ENCODE measurements at regions not wholly inside any gene's neighbourhood (a gene's known extent, or its start where the extent isn't known, plus 50 kb on each side); places are given as distances from the start of the nearest gene placed in this dataset.

DNA sequence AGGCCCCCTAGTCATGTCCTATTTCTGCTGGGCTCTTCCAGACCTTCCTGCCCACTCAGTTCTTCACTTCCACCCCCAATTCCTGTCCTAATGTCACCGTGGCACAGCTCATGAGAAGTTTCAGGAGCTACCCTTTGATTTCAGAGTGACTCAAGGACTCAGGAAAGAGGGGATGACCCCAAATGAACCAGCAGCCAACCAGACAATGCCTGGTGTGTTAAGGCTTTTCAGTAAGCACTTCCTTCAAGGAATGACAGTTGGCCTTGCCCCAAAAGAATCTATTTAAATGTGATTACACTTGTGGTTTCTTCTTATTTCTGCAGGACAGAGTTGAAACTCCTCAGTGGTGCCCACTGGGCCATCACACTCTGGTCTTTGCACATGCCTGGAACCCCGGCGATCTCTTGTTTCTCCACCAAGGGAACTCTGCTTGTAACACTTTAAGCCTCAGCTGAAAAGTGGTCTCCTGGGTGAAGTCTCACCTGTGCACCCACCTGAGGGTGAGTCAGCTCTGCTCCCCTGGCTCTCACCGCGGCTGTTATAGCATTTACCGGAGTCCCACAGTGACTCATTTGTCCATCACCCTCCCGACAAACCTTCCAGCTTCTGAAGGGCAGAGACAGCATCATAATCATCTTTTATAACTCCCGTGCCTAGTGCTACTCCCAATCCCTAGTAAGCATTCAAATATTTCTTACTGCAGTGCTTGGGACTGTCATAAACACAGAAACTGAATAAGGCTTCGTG, 123.0 kb upstream of the SVIL start:
- TF ChIP-seq, protein P1, sequence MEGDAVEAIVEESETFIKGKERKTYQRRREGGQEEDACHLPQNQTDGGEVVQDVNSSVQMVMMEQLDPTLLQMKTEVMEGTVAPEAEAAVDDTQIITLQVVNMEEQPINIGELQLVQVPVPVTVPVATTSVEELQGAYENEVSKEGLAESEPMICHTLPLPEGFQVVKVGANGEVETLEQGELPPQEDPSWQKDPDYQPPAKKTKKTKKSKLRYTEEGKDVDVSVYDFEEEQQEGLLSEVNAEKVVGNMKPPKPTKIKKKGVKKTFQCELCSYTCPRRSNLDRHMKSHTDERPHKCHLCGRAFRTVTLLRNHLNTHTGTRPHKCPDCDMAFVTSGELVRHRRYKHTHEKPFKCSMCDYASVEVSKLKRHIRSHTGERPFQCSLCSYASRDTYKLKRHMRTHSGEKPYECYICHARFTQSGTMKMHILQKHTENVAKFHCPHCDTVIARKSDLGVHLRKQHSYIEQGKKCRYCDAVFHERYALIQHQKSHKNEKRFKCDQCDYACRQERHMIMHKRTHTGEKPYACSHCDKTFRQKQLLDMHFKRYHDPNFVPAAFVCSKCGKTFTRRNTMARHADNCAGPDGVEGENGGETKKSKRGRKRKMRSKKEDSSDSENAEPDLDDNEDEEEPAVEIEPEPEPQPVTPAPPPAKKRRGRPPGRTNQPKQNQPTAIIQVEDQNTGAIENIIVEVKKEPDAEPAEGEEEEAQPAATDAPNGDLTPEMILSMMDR (IDR thresholded peaks at IDR 0.05; ENCODE audit: insufficient read depth, low read length) = no peak
- no peak overlapping the region for H3K4me3 ChIP-seq (ENCODE audit: low read depth, low read length)
- peak; percentile 25 for DNase-seq (ENCODE audit: low read depth)

DNA sequence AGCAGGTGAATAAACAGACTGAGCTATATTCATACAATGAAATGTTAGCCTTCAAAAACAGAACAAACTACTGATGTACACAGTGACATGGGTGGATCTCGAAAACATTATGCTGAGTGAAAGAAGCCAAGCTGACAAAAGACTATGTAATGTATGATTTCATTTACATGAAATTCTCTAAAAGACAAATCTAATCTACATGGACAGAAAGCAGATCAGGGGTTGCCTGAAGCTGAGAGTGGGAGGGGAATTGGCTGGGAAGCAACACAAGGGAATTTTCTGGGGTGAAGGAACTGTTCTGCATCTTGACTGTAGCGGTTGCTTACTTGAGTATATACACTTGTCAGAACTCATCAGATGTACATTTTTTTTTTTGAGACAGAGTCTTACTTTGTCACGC, 121.7 kb upstream of the SVIL start:
- DNase-seq (ENCODE audit: low read depth) = no peak
- TF ChIP-seq, protein P1 (IDR thresholded peaks at IDR 0.05; ENCODE audit: insufficient read depth, low read length) = no peak
- no peak overlapping the region for H3K4me3 ChIP-seq (ENCODE audit: low read depth, low read length)

DNA sequence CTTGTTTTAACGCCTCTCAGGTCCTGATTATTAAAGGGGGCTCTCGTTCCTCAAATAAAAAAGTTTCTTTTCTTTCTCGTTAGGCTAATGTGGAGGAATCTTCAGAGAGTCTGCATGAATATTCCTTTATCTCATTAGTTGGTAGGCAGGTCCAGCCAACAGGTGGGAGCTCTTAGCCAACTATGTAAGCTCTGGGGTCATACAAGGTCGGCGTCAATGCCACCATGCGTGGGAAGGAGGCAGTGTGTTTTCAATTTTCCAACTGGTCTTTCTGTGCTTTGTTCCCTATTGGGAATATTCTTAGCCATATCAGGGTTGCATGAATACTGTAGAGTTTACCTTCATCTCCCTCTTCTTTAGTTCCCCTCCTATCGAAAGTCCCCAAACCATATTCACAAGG, 118.5 kb upstream of the SVIL start:
- TF ChIP-seq, protein P1 (IDR thresholded peaks at IDR 0.05; ENCODE audit: insufficient read depth, low read length) = no peak
- no peak for DNase-seq (ENCODE audit: low read depth)
- no peak overlapping the region for H3K4me3 ChIP-seq (ENCODE audit: low read depth, low read length)

DNA sequence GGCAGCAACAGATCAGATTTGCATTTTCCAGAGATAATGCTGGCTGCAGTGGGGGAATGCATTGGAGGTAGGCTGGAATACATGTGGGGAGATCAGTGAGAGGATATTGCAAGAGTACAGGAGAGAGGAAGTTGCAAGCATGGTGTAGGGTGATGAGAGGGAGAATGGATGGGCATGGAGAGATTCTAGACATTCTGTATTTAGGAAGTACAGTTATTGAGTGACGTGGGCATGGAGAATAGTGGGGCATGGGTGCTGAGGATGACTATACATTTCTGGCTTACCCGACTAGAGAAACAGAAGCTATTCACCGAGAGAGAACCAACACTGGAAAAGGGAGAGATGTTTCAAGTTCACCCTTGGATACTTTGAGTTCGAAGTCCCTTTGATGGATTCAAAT, 116.9 kb upstream of the SVIL start:
- H3K4me3 ChIP-seq (ENCODE audit: low read depth, low read length) = no peak overlapping the region
- TF ChIP-seq, protein P1 (IDR thresholded peaks at IDR 0.05; ENCODE audit: insufficient read depth, low read length) = no peak
- no peak for DNase-seq (ENCODE audit: low read depth)

DNA sequence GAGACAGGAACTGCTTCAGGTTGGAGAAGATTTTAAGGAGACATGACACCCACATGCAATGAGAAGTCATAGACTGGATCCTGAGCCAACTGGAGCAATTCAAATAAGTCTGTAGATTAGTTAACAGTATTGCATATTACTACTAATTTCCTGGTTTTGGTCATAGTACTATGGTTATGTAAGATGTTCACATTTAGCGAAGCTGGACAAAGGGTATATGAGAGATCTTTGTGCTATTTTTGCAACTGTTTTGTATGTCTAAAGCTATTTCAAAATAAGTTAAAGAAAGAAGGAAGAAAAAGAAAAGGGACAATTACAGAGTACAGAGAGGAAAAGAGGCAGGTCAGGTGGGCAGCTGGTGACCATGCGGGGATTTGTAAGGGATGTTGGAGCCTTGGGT, 116.5 kb upstream of the SVIL start:
- TF ChIP-seq, protein P1 (IDR thresholded peaks at IDR 0.05; ENCODE audit: insufficient read depth, low read length) = no peak
- no peak for DNase-seq (ENCODE audit: low read depth)

DNA sequence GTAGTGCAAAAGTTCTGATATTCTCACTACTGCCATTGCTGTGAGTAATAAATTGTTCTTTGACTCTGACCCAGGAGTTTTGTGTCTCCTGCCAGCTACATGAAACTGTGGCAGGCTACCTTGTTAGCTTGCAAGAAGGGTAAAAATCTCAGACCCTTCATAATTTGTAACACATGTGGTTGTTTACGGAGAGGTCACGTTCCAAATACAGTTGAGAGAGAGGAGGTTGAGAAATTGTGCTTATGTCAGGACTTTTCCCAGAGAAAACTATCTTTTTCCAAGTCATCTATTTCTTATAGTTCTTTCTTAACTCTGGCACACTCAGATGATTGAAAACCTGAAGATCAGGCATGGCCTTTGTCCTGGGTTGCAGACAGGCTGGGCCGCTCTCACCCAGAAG, 114.4 kb upstream of the SVIL start:
- TF ChIP-seq, protein P1 (IDR thresholded peaks at IDR 0.05; ENCODE audit: insufficient read depth, low read length) = no peak
- H3K4me3 ChIP-seq (ENCODE audit: low read depth, low read length) = no peak overlapping the region
- peak; percentile 40 for DNase-seq (ENCODE audit: low read depth)

More for the DNA sequence above, 116.5 kb upstream of the SVIL start:
- no peak overlapping the region for H3K4me3 ChIP-seq (ENCODE audit: low read depth, low read length)
